ENCODE measurements at regions not wholly inside any gene's neighbourhood (a gene's known extent, or its start where the extent isn't known, plus 50 kb on each side); places are given as distances from the start of the nearest gene placed in this dataset.
"Not testable (repeated sequence)": the region's sequence is repeated elsewhere in the genome, so short reads cannot be mapped to it uniquely, and the experiment has no call there.

DNA sequence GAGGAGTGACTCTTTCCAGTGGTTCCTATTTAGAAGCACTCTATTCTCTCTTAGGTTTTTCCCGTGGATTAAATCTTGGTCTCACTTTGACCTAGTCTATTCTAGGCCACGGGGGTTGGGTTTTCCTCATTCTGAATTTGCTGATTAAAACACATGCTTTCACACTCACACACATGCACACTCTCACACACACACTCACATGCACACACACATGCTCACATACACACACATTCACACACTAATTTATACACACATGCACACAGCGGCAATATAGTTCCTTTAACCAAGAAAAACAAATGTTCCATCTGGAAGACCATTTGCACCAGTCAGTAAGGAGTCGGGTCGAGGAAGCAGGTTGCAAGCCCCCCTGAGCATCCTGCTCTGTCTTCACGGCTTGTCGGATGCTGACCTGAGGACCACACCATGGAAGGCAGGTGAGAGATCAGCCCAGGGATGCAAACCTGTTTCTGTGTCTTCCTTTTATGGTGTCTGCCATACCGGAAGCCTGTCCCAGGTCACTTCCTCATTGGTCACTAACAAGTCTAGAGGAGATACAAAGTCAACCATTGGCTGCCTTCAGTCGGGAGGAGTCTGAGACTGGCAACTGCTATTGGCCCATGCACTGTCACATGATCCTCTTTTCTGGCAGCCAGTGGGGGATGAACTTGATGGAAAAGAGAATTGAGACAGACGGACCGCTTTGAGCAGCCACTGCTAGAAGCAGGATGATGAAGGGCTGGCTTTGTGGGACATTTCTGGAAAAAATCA, 330.8 kb downstream of the FGFR2 start:
- no peak for DNase-seq (ENCODE audit: low read depth)
- no peak overlapping the region for H3K4me3 ChIP-seq (ENCODE audit: low read depth, low read length)
- TF ChIP-seq, protein P1, sequence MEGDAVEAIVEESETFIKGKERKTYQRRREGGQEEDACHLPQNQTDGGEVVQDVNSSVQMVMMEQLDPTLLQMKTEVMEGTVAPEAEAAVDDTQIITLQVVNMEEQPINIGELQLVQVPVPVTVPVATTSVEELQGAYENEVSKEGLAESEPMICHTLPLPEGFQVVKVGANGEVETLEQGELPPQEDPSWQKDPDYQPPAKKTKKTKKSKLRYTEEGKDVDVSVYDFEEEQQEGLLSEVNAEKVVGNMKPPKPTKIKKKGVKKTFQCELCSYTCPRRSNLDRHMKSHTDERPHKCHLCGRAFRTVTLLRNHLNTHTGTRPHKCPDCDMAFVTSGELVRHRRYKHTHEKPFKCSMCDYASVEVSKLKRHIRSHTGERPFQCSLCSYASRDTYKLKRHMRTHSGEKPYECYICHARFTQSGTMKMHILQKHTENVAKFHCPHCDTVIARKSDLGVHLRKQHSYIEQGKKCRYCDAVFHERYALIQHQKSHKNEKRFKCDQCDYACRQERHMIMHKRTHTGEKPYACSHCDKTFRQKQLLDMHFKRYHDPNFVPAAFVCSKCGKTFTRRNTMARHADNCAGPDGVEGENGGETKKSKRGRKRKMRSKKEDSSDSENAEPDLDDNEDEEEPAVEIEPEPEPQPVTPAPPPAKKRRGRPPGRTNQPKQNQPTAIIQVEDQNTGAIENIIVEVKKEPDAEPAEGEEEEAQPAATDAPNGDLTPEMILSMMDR (conservative IDR thresholded peaks at IDR 0.05; ENCODE audit: low read depth, low read length) = no peak

DNA sequence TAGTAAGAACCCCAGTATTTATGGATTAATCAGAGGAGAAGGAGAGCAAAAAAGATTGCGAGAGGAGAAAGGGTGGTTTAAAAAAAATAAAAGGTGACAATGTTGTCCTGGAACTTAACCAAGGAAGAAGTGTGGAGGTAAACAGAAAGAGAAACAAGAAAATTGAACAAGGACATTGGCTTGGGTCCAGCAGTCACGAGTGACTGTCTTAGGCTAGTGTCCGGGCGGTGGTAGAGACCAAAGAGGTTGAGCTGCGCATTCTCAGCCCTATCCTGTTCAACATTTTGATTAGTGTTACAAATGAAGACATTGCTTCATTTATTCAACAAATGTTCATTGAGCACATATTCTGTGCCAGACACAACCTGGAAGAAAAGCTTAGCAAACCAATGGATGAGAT, 329.9 kb downstream of the FGFR2 start:
- TF ChIP-seq, protein P1 (conservative IDR thresholded peaks at IDR 0.05; ENCODE audit: low read depth, low read length) = no peak
- H3K4me3 ChIP-seq (ENCODE audit: low read depth, low read length) = no peak overlapping the region
- no peak for DNase-seq (ENCODE audit: low read depth)

DNA sequence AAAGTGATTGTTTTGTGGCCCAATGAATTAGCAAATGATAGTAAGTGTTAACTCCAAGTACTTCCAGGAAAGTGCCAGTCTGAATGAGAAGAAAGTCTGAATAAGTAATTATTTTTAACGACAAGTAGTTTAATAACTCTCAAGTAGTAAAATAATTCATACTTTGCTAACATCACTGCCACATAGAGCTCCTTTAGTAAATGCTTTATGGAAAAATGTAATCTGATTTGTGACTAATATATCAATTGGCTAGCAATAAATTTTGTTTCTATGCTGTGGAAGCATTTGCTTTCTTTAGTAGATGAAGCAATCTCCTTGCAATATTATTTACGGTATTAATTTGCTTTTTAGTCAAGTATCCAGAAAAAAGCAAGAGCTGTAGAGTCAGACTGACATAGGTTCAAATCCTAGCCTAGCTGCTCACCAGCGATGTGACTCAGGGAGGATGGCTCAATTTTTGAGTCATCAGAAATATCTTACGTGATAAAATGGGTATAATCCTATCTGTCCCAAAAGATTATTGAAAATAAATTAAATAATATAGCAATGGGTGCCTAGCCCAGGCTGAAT, 329.3 kb downstream of the FGFR2 start:
- no peak overlapping the region for H3K4me3 ChIP-seq (ENCODE audit: low read depth, low read length)
- DNase-seq (ENCODE audit: low read depth) = no peak
- TF ChIP-seq, protein P1 (conservative IDR thresholded peaks at IDR 0.05; ENCODE audit: low read depth, low read length) = no peak

DNA sequence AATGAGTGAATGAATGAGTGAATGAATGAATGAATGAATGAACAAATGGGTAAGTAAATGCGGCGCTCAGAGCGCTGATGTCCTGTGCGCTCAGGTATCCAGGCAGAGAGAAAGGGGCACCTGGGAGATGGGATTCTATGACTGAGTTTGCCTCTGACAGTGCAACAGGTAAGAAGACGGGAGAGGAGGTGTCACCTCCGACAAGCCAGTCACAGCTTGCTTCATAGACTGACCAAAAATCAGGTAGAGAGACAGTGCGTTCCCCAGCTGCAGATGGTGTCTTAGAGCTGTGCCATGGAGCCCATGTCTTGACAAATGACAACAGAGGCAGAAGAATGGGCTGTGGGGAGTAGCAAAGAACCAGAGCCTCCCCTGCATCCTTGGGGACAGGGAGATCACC, 327.3 kb downstream of the FGFR2 start:
- no peak for DNase-seq (ENCODE audit: low read depth)
- H3K4me3 ChIP-seq (ENCODE audit: low read depth, low read length) = no peak overlapping the region
- TF ChIP-seq, protein P1 (conservative IDR thresholded peaks at IDR 0.05; ENCODE audit: low read depth, low read length) = no peak

DNA sequence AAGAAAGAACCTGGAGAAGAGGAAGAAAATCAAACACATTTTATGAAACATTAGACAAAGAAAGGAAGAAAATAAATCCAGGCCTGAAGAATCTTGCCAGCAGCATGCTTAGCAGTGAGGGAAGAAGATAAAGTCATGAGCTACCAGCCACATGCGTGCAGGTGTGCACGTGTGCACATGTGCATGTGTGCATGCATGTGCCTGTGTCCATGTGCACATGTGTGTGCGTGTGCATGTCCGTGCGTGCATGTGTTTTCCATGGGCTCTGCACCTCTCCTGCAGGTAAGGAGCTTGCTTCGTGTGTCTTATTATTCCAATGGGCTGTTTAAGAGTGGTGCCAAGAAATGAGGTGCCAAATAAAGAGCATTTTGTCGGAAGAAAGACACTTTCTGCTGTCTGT, 322.2 kb downstream of the FGFR2 start:
- no peak overlapping the region for H3K4me3 ChIP-seq (ENCODE audit: low read depth, low read length)
- TF ChIP-seq, protein P1 (conservative IDR thresholded peaks at IDR 0.05; ENCODE audit: low read depth, low read length) = no peak
- no peak for DNase-seq (ENCODE audit: low read depth)

DNA sequence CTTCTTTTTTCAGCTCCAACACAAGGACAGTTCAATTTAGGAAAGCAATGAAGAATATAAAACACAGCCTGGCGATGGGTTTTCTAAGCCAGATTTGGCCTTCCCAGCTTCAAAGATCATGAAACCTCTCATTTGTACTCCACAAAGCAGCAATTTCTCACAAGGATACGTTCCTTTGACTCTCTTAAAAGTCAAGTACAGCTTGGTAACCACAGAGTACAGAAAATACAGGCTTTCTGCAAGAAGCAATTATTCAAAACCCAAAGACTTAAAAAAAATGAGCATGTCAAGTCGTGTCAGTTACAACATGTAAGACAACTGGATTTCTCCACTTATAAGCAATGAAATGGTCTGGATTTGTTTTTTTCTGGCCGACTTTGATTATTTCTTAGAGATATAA, 321.4 kb downstream of the FGFR2 start:
- DNase-seq (ENCODE audit: low read depth) = no peak
- TF ChIP-seq, protein P1 (conservative IDR thresholded peaks at IDR 0.05; ENCODE audit: low read depth, low read length) = no peak
- no peak overlapping the region for H3K4me3 ChIP-seq (ENCODE audit: low read depth, low read length)

DNA sequence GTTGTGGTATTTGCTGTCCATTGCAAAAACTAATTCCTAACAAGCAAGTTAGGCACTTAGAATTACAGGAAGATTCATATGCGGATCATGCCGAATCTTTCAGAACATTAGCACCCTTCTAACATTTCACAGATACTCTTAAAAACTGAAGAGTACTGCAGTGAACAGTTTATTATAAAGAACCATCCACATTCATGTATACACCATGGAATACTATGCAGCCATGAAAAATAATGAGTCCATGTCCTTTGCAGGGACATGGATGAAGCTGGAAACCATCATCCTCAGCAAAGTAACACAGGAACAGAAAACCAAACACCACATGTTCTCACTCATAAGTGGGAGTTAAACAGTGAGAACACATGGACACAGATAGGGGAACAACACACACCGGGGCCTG, 319.9 kb downstream of the FGFR2 start:
- H3K4me3 ChIP-seq (ENCODE audit: low read depth, low read length); DNase-seq (ENCODE audit: low read depth): not testable (repeated sequence)

Data from choroid plexus epithelial cell (primary cell).